Endothelial cell (in vitro differentiated cells): ENCODE measurements at regions not wholly inside any gene's neighbourhood (a gene's known extent, or its start where the extent isn't known, plus 50 kb on each side); places are given as distances from the start of the nearest gene placed in this dataset.

Experiments used
- DNase-seq: peaks from one replicate; pipeline ENCODE4 v3.0.0; 2021; ENCODE audit warnings: low spot score
- H3K27ac Mint-ChIP-seq: one replicate; pipeline ENCODE4 v1.8.0; 2021; ENCODE audit warnings: mixed read lengths, inconsistent platforms; ENCODE audit not compliant: unreplicated experiment
- H3K27me3 Mint-ChIP-seq: one replicate; pipeline ENCODE4 v1.8.0; 2021; ENCODE audit warnings: mild to moderate bottlenecking, moderate library complexity, mixed read lengths, inconsistent platforms; ENCODE audit not compliant: unreplicated experiment
- H3K36me3 Mint-ChIP-seq: one replicate; pipeline ENCODE4 v1.8.0; 2021; ENCODE audit warnings: mild to moderate bottlenecking, low read depth, mixed read lengths, inconsistent platforms; ENCODE audit not compliant: unreplicated experiment
- H3K4me1 Mint-ChIP-seq: one replicate; pipeline ENCODE4 v1.8.0; 2021; ENCODE audit warnings: mild to moderate bottlenecking, mixed read lengths, inconsistent platforms; ENCODE audit not compliant: unreplicated experiment
- H3K4me3 Mint-ChIP-seq: one replicate; pipeline ENCODE4 v1.8.0; 2021; ENCODE audit warnings: mild to moderate bottlenecking, mixed read lengths, inconsistent platforms; ENCODE audit not compliant: unreplicated experiment
- H3K9me3 Mint-ChIP-seq: one replicate; pipeline ENCODE4 v1.8.0; 2021; ENCODE audit warnings: mixed read lengths, inconsistent platforms; ENCODE audit not compliant: unreplicated experiment
- TF ChIP-seq, protein P1 (sequence below): fragments of 200-600 bp; sonication (generic); IDR thresholded peaks from one replicate; pipeline ENCODE4 v1.5.0; 2021; ENCODE audit warnings: antibody characterized with exemption; ENCODE audit not compliant: unreplicated experiment

DNA sequence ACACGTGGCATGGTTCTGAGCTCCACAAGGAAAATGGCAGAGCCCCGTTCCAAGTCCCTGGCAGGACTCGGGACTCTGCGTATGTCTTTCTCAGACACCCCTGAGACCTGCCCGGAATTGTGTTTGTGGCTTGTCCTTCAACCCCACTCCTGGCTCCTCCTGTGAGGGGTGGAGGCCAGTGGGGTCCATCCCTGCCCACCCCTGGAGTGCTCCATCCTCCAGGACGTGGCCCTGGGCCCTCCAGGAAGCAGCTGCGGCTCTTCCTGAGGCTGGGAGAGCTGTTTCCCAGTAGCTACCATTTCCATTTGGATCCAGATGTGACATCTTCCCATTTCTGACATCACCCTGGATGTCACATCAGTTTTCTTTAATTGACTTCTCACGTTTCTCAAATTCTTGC, 118.7 kb upstream of the C1QTNF9B start:
- no peak overlapping the region for H3K4me3 Mint-ChIP-seq
- H3K27ac Mint-ChIP-seq, result no peak overlapping the region
- no peaks in the 10 kb centered on the region for H3K36me3 Mint-ChIP-seq
- TF ChIP-seq, protein P1, sequence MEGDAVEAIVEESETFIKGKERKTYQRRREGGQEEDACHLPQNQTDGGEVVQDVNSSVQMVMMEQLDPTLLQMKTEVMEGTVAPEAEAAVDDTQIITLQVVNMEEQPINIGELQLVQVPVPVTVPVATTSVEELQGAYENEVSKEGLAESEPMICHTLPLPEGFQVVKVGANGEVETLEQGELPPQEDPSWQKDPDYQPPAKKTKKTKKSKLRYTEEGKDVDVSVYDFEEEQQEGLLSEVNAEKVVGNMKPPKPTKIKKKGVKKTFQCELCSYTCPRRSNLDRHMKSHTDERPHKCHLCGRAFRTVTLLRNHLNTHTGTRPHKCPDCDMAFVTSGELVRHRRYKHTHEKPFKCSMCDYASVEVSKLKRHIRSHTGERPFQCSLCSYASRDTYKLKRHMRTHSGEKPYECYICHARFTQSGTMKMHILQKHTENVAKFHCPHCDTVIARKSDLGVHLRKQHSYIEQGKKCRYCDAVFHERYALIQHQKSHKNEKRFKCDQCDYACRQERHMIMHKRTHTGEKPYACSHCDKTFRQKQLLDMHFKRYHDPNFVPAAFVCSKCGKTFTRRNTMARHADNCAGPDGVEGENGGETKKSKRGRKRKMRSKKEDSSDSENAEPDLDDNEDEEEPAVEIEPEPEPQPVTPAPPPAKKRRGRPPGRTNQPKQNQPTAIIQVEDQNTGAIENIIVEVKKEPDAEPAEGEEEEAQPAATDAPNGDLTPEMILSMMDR, result no peak
- no peaks in the 10 kb centered on the region for H3K9me3 Mint-ChIP-seq
- H3K27me3 Mint-ChIP-seq, result peaks cover 4% of the 10 kb centered on the region
- no peak for DNase-seq
- no peaks in the 10 kb centered on the region for H3K4me1 Mint-ChIP-seq

DNA sequence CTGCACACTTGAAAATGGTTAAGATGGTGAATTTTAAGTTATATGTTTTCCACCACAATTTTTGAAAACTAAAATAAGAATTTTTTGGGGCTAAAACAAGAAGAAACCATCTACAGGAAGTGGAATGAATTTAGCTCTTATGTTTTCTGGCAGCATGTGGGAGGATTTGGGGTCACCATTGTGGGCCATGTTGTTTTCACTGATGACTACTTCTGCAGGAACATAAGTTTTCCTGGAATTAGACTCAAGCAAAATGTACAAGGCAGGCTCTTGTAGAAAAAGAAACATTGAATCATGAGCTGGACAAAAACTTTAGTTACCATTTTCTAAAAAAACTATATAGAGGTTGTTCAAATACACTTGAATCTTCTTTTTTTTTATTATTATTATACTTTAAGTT, 125.3 kb upstream of the C1QTNF9B start:
- no peaks in the 10 kb centered on the region for H3K36me3 Mint-ChIP-seq
- no peaks in the 10 kb centered on the region for H3K9me3 Mint-ChIP-seq
- no peaks in the 10 kb centered on the region for H3K4me1 Mint-ChIP-seq
- TF ChIP-seq, protein P1, result no peak
- no peak for DNase-seq
- H3K27ac Mint-ChIP-seq, result no peak overlapping the region
- H3K27me3 Mint-ChIP-seq, result peaks cover 1% of the 10 kb centered on the region
- no peak overlapping the region for H3K4me3 Mint-ChIP-seq

DNA sequence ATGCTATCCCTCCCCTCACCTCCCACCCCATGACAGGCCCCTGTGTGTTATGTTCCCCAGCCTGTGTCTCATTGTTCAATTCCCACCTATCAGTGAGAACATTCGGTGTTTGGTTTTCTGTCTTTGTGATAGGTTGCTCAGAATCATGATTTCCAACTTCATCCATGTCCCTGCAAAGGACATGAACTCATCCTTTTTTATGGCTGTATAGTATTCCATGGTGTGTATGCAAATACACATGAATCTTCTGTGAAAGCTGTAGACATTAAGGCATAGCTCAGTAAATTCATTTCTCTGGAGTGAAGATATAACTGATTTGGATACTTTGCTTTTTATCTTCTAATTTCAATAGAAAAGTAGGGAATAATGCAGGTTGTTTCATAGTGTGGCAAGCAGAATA, 125.8 kb upstream of the C1QTNF9B start:
- H3K36me3 Mint-ChIP-seq, result no peaks in the 10 kb centered on the region
- no peaks in the 10 kb centered on the region for H3K27me3 Mint-ChIP-seq
- H3K9me3 Mint-ChIP-seq, result no peaks in the 10 kb centered on the region
- no peak for DNase-seq
- no peak overlapping the region for H3K4me3 Mint-ChIP-seq
- H3K4me1 Mint-ChIP-seq, result no peaks in the 10 kb centered on the region
- TF ChIP-seq, protein P1, result no peak
- H3K27ac Mint-ChIP-seq, result no peak overlapping the region

DNA sequence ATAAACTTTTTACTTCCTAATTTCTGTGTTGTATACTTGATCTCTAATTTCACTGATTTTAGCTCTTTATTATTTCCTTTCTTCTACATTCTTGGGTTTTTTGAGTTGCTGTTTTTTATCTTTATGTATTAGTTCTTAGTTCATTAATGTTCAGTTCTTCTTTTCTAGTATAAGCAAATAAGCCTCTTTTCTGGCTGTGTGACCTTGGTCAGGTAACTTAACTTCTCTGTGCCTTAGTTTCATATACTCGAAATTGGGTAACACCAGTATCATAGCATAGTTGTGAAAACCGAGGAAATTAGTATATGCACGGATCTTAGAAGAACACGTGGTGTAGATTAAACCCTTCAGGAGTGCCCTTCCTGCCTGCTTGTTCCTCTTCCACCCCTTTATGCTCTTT, 130.2 kb upstream of the C1QTNF9B start:
- H3K4me3 Mint-ChIP-seq, result no peak overlapping the region
- no peaks in the 10 kb centered on the region for H3K36me3 Mint-ChIP-seq
- H3K4me1 Mint-ChIP-seq, result no peaks in the 10 kb centered on the region
- no peak overlapping the region for H3K27ac Mint-ChIP-seq
- TF ChIP-seq, protein P1, result no peak
- no peak for DNase-seq
- no peaks in the 10 kb centered on the region for H3K9me3 Mint-ChIP-seq
- H3K27me3 Mint-ChIP-seq, result peaks cover 2% of the 10 kb centered on the region

DNA sequence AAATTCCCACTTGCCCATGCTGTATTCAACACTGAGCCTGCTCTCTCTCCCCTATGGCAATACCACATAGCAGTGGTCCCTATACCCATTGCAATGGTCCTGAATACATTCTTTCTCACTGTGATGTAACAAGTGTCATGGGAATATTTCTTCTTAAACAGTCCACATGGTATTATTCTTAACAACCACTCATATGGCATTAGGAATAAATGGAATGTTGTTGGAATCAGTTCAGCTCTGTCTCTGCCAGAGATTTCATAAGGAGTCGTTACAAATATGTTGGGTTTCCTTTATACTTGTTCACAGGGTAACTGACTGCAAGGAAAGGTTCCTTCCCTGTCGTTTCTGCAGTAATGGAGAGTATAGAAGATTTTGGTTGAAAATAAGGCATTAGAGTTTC, 128.3 kb upstream of the SPATA13 start:
- H3K9me3 Mint-ChIP-seq, result no peaks in the 10 kb centered on the region
- H3K27ac Mint-ChIP-seq, result no peak overlapping the region
- DNase-seq, result no peak
- H3K4me3 Mint-ChIP-seq, result no peak overlapping the region
- H3K27me3 Mint-ChIP-seq, result peaks cover 2% of the 10 kb centered on the region
- peaks cover 5% of the 10 kb centered on the region for H3K4me1 Mint-ChIP-seq
- no peaks in the 10 kb centered on the region for H3K36me3 Mint-ChIP-seq
- TF ChIP-seq, protein P1, result no peak
